A673 (cell line): ENCODE measurements at regions not wholly inside any gene's neighbourhood (a gene's known extent, or its start where the extent isn't known, plus 50 kb on each side); places are given as distances from the start of the nearest gene placed in this dataset.

Experiments used
- EZH2 ChIP-seq: fragments of 200-600 bp; sonication (generic); IDR thresholded peaks from 2 replicates; pipeline ENCODE4 v1.6.1; 2017; ENCODE audit warnings: borderline replicate concordance, low read depth, mild to moderate bottlenecking, mixed read lengths, antibody characterized with exemption, low read length; ENCODE audit not compliant: poor library complexity, severe bottlenecking
- TF ChIP-seq, protein P1 (sequence below): fragments of 300-800, 200-600 bp; sonication (generic); conservative IDR thresholded peaks from 2 replicates; pipeline ENCODE4 v1.5.1; 2017; ENCODE audit warnings: low read depth, mild to moderate bottlenecking, antibody characterized with exemption, low read length, moderate library complexity, mixed read lengths

DNA sequence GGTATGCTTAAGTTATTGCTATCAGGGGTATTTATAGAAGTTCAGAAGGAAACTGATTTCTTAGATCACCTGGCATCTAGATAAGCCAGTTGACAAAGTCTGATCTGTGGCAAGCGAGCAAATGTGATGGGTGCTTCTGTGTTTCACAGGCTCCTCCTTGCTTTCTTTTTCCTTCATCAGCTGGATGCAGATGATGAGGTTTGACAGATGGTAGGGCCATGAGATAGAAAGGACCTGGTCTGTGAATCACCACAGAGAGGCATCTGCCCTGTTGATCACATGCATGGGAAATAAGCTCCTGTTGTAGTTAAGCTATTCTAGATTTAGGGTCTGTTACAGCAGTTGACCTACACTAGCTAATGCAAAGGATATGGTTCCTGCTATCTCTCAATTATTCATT is 372.0 kb downstream of the NEK10 start:
- TF ChIP-seq, protein P1, sequence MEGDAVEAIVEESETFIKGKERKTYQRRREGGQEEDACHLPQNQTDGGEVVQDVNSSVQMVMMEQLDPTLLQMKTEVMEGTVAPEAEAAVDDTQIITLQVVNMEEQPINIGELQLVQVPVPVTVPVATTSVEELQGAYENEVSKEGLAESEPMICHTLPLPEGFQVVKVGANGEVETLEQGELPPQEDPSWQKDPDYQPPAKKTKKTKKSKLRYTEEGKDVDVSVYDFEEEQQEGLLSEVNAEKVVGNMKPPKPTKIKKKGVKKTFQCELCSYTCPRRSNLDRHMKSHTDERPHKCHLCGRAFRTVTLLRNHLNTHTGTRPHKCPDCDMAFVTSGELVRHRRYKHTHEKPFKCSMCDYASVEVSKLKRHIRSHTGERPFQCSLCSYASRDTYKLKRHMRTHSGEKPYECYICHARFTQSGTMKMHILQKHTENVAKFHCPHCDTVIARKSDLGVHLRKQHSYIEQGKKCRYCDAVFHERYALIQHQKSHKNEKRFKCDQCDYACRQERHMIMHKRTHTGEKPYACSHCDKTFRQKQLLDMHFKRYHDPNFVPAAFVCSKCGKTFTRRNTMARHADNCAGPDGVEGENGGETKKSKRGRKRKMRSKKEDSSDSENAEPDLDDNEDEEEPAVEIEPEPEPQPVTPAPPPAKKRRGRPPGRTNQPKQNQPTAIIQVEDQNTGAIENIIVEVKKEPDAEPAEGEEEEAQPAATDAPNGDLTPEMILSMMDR, result no peak
- TF ChIP-seq EZH2, result no peak
